ENCODE measurements at regions not wholly inside any gene's neighbourhood (a gene's known extent, or its start where the extent isn't known, plus 50 kb on each side); places are given as distances from the start of the nearest gene placed in this dataset.

DNA sequence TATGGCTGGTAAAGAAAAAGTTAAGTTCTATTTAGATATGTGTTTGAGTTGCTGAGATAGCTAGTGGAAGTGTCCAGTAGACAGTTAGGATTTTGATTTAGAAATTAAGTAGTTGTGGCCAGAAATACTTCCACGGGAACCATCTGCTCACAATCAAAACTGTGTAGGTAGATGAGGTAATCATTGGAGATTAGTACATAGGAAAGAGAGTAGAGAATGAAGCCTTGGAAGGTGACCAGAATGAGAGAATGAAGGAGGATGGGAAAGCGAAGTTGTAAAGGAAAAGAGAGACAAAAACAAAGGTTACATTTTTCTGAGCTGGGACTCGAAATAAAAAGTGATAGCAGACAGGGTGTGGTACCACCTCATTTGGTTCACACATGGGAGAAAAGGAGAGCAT, 296.9 kb upstream of the SORL1-AS1 start:
- TF ChIP-seq, protein P1, sequence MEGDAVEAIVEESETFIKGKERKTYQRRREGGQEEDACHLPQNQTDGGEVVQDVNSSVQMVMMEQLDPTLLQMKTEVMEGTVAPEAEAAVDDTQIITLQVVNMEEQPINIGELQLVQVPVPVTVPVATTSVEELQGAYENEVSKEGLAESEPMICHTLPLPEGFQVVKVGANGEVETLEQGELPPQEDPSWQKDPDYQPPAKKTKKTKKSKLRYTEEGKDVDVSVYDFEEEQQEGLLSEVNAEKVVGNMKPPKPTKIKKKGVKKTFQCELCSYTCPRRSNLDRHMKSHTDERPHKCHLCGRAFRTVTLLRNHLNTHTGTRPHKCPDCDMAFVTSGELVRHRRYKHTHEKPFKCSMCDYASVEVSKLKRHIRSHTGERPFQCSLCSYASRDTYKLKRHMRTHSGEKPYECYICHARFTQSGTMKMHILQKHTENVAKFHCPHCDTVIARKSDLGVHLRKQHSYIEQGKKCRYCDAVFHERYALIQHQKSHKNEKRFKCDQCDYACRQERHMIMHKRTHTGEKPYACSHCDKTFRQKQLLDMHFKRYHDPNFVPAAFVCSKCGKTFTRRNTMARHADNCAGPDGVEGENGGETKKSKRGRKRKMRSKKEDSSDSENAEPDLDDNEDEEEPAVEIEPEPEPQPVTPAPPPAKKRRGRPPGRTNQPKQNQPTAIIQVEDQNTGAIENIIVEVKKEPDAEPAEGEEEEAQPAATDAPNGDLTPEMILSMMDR (IDR thresholded peaks at IDR 0.05; ENCODE audit: insufficient read depth, low read depth, low read length), result no peak
- no peaks in the 10 kb centered on the region for H3K36me3 ChIP-seq (ENCODE audit: control insufficient read depth, insufficient read depth, low read length)
- ChIA-PET CTCF (interaction anchor here (1.9 kb wide), 1 partner anchor 23 kb away, joined by 4 read pairs; no protein-coding TSS in a partner anchor), POLR2A (no interaction called here)
- H3K4me3 ChIP-seq (ENCODE audit: low read depth, low read length), result no peak overlapping the region
- no peak for DNase-seq (ENCODE audit: low read depth)
- no peaks in the 10 kb centered on the region for H3K27me3 ChIP-seq (ENCODE audit: control insufficient read depth, insufficient read depth, low read length)

DNA sequence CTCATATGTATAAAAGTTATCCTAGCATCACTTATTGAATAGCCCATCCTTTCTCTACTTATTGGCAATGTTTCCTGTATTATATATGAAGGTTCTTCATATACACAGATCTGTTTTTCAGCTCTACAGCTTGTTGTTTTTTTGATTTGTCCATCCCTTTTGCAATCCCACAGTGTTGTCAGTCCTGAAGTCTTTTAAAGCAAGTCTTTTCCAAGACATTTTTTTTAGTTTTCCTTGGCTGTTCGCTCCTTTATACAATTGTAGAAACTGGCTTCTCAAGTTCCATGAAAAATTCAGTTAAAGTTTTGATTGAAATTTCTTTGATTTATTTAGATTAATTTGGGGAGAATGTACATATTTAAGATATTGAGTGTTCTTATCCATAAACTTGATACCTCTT, 295.3 kb upstream of the SORL1-AS1 start:
- Histone ChIP-seq H3K27me3 (ENCODE audit: control insufficient read depth, insufficient read depth, low read length) (no peaks in the 10 kb centered on the region), H3K4me3 (ENCODE audit: low read depth, low read length) (no peak overlapping the region), H3K36me3 (ENCODE audit: control insufficient read depth, insufficient read depth, low read length) (no peaks in the 10 kb centered on the region)
- DNase-seq (ENCODE audit: low read depth), result no peak
- ChIA-PET CTCF (no interaction called here), POLR2A (no interaction called here)
- TF ChIP-seq, protein P1 (IDR thresholded peaks at IDR 0.05; ENCODE audit: insufficient read depth, low read depth, low read length), result no peak

DNA sequence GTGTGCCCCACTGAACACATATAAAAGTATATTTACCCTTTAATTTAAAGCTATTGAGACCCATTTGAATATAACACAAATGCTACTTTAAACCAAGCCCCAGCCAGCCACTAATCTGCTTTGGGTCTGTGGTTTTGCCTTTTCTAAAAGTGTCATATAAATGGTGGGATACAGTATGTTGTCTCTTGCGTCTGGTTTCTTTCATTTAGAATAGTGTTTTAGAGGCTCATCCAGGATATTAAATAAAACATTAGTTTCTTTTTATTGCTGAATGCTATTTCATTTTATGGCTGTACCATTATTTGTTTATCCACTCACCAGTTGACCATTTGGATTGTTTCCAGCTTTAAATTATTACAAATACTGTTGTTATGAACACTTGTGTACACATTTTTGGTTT, 290.5 kb upstream of the SORL1-AS1 start:
- TF ChIP-seq, protein P1 (IDR thresholded peaks at IDR 0.05; ENCODE audit: insufficient read depth, low read depth, low read length), result no peak
- Histone ChIP-seq H3K4me3 (ENCODE audit: low read depth, low read length) (no peak overlapping the region), H3K27me3 (ENCODE audit: control insufficient read depth, insufficient read depth, low read length) (no peaks in the 10 kb centered on the region), H3K36me3 (ENCODE audit: control insufficient read depth, insufficient read depth, low read length) (no peaks in the 10 kb centered on the region)
- ChIA-PET CTCF (no interaction called here), POLR2A (no interaction called here)
- no peak for DNase-seq (ENCODE audit: low read depth)

DNA sequence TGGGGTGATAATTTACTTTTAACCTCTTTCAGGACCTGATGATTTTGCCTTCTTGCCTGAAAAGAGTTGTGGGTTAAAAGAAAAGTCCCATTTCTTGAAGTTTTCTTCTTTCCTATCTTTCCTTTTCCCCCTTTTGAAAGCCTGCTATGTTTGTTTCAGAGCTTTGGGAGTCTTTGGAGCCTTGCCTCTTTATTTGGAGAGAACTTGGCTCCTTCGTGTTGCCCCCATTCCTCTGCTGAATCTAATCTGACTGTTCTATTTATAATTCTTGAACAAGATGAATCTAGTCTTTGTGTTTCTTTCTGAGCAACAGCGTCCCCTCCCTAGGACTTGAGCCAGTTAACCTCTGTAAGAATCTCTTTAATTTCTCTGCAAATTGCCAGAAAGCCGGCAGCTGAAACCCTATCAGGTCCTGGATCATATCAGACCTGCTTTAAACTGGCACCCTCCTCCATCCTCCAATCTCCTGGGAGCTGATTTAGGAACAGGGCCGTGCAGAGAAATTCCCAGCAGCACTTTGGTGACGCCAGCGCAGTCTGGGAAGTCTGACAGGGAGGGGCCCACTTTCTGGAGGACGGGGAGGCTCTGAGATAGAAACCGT, 289.1 kb upstream of the SORL1-AS1 start:
- CTCF ChIA-PET, result interaction anchor here (0.8 kb wide), 1 partner anchor 27 kb away, joined by 3 read pairs; no protein-coding TSS in a partner anchor
- H3K4me3 ChIP-seq (ENCODE audit: low read depth, low read length), result no peak overlapping the region
- POLR2A ChIA-PET, result interaction anchor here (0.7 kb wide), 1 partner anchor 346 kb away, joined by 3 read pairs; no protein-coding TSS in a partner anchor
- H3K27me3 ChIP-seq (ENCODE audit: control insufficient read depth, insufficient read depth, low read length), result no peaks in the 10 kb centered on the region
- TF ChIP-seq, protein P1 (IDR thresholded peaks at IDR 0.05; ENCODE audit: insufficient read depth, low read depth, low read length), result no peak
- DNase-seq (ENCODE audit: low read depth), result no peak
- no peaks in the 10 kb centered on the region for H3K36me3 ChIP-seq (ENCODE audit: control insufficient read depth, insufficient read depth, low read length)

DNA sequence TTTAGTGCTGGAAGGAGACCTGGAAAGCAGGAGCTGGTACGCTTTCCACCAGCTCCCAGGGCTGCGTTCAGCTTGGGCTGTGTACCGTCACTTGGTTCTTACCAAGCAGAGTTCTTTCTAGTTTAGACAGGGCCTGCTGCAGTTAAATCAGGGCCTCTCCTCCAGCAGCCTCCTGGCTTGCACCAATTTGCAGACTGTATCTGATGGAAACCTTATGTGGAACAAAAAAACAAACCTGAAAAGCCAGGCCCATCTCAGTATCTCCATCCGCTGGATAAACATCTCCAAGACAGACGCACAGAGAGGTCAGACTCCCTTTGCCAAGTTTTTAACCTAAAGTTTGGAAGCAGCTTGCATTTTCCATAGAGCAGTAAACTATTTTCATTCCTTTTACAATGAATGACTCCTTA, 288.6 kb upstream of the SORL1-AS1 start:
- no peak for DNase-seq (ENCODE audit: low read depth)
- no peak overlapping the region for H3K4me3 ChIP-seq (ENCODE audit: low read depth, low read length)
- TF ChIP-seq, protein P1 (IDR thresholded peaks at IDR 0.05; ENCODE audit: insufficient read depth, low read depth, low read length), result no peak
- no peaks in the 10 kb centered on the region for H3K36me3 ChIP-seq (ENCODE audit: control insufficient read depth, insufficient read depth, low read length)
- no peaks in the 10 kb centered on the region for H3K27me3 ChIP-seq (ENCODE audit: control insufficient read depth, insufficient read depth, low read length)
- POLR2A ChIA-PET, result interaction anchor here (0.7 kb wide), 1 partner anchor 346 kb away, joined by 3 read pairs; no protein-coding TSS in a partner anchor
- CTCF ChIA-PET, result no interaction called here
